ENCODE measurements at regions not wholly inside any gene's neighbourhood (a gene's known extent, or its start where the extent isn't known, plus 50 kb on each side); places are given as distances from the start of the nearest gene placed in this dataset.
"Not testable (repeated sequence)": the region's sequence is repeated elsewhere in the genome, so short reads cannot be mapped to it uniquely, and the experiment has no call there.

- Histone ChIP-seq H3K36me3 (ENCODE audit: control insufficient read depth in 2 of 2, extremely low read depth in 1 of 2, insufficient read depth in 2 of 2, low read length in 2 of 2) (no peaks in the 10 kb centered on the region), H3K9me3 (replicated peaks; ENCODE audit: control insufficient read depth, insufficient read depth, low read length) (no peaks in the 10 kb centered on the region), H3K27me3 (ENCODE audit: control insufficient read depth in 2 of 2, insufficient read depth in 2 of 2, low read length in 2 of 2) (no peaks in the 10 kb centered on the region), H3K9ac (replicated peaks; ENCODE audit: extremely low read depth, insufficient read depth, low read length) (no peak overlapping the region), H3K27ac (ENCODE audit: insufficient read depth, low read depth, low read length) (no peak overlapping the region), H3K9me1 (replicated peaks; ENCODE audit: control insufficient read depth, extremely low read depth, insufficient read depth, low read length) (no peaks in the 10 kb centered on the region), H3K79me2 (ENCODE audit: control insufficient read depth, insufficient read depth, low read length) (no peaks in the 10 kb centered on the region), H2AFZ (ENCODE audit: low read depth, low read length) (no peak overlapping the region), H3K4me2 (ENCODE audit: insufficient read depth, low read length) (no peak overlapping the region), H3K4me1 (ENCODE audit: control insufficient read depth, extremely low read depth, insufficient read depth, low read length) (no peaks in the 10 kb centered on the region), H4K20me1 (replicated peaks; ENCODE audit: control insufficient read depth, extremely low read depth, insufficient read depth, low read length) (no peaks in the 10 kb centered on the region), H3K4me3 (replicated peaks in 1 of 3; ENCODE audit: insufficient read depth in 1 of 3, low read depth in 1 of 3, low read length in 3 of 3) (no peak overlapping the region)
- BruUV-seq (replicated peaks): no TSS peak
- TF ChIP-seq GATA2 (IDR thresholded peaks at IDR 0.05; ENCODE audit: insufficient read depth, insufficient read length, low read depth, low read length) (no peak), POLR2AphosphoS5 (IDR thresholded peaks at IDR 0.05; ENCODE audit: insufficient read depth, low read depth, low read length) (no peak), POLR2A (IDR thresholded peaks at IDR 0.05; ENCODE audit: low read depth, low read length) (no peak), EZH2 (IDR thresholded peaks at IDR 0.05; ENCODE audit: borderline replicate concordance, low read depth, low read length, severe bottlenecking) (no peak), CTCF (IDR thresholded peaks at IDR 0.05; ENCODE audit: extremely low read depth in 1 of 2, insufficient read depth in 1 of 2, low read depth in 1 of 2, low read length in 2 of 2) (no peak)
- no peak for DNase-seq (ENCODE audit: low read depth, low spot score)
- intact Hi-C loops (cut with micrococcal nuclease) (no loop called here), dilution Hi-C loops (cut with MboI; ENCODE audit: extremely low pct_ligation_motif_present, low sequenced_read_pairs) (no loop called here)
- no peak for FAIRE-seq
- POLR2A ChIA-PET: no interaction called here
- CTCF ChIA-PET: no interaction called here
Observed at GRCh38 chr2:18940184-18940583, 350.8 kb upstream of the NT5C1B start.

GRCh38 chr2:18939740-18940139 lies 350.4 kb upstream of the NT5C1B start:
- DNase-seq (ENCODE audit: low read depth, low spot score); CTCF ChIA-PET; H3K4me1 ChIP-seq (ENCODE audit: control insufficient read depth, extremely low read depth, insufficient read depth, low read length); H2AFZ ChIP-seq (ENCODE audit: low read depth, low read length); H3K4me2 ChIP-seq (ENCODE audit: insufficient read depth, low read length); POLR2A ChIA-PET; dilution Hi-C loops (cut with MboI; ENCODE audit: extremely low pct_ligation_motif_present, low sequenced_read_pairs); BruUV-seq (replicated peaks); H4K20me1 ChIP-seq (replicated peaks; ENCODE audit: control insufficient read depth, extremely low read depth, insufficient read depth, low read length); H3K9me3 ChIP-seq (replicated peaks; ENCODE audit: control insufficient read depth, insufficient read depth, low read length); H3K4me3 ChIP-seq (replicated peaks in 1 of 3; ENCODE audit: insufficient read depth in 1 of 3, low read depth in 1 of 3, low read length in 3 of 3); H3K9ac ChIP-seq (replicated peaks; ENCODE audit: extremely low read depth, insufficient read depth, low read length); H3K27ac ChIP-seq (ENCODE audit: insufficient read depth, low read depth, low read length); intact Hi-C loops (cut with micrococcal nuclease); H3K36me3 ChIP-seq (ENCODE audit: control insufficient read depth in 2 of 2, extremely low read depth in 1 of 2, insufficient read depth in 2 of 2, low read length in 2 of 2); H3K9me1 ChIP-seq (replicated peaks; ENCODE audit: control insufficient read depth, extremely low read depth, insufficient read depth, low read length); H3K79me2 ChIP-seq (ENCODE audit: control insufficient read depth, insufficient read depth, low read length); H3K27me3 ChIP-seq (ENCODE audit: control insufficient read depth in 2 of 2, insufficient read depth in 2 of 2, low read length in 2 of 2): not testable (repeated sequence)
- FAIRE-seq: peak; percentile 47

All from endothelial cell of umbilical vein (primary cell).